ENCODE measurements at regions not wholly inside any gene's neighbourhood (a gene's known extent, or its start where the extent isn't known, plus 50 kb on each side); places are given as distances from the start of the nearest gene placed in this dataset.

DNA sequence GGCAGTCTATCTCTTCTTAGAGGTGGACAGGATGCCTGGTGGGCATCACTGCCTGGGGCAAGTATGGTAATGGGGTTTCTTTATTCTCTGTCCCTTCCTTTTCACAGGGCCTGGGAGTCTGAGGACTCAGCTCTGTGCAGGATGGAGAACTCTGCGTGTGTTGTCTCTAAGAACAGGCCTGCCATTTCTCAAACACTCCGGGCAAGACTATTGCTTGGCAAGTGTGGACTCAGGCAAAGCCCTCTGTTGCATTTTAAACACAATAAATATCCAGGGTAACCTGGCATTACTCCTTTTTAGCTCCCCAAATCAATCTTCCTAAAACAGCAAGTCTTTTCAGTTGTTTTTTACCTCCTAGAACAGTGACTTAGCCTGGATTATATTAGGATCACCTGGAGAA lies 185.1 kb upstream of the ROPN1 start:
- no peak overlapping the region for H3K4me2 ChIP-seq (ENCODE audit: low read depth, low read length)
- H3K4me1 ChIP-seq (ENCODE audit: low read length) = no peaks in the 10 kb centered on the region
- H3K9me3 ChIP-seq (replicated peaks; ENCODE audit: insufficient read depth, low read length) = no peaks in the 10 kb centered on the region
- no peaks in the 10 kb centered on the region for H3K79me2 ChIP-seq (ENCODE audit: low read length)
- H3F3A ChIP-seq (ENCODE audit: insufficient read depth, low read length) = no peaks in the 10 kb centered on the region
- H3K36me3 ChIP-seq (replicated peaks; ENCODE audit: insufficient read depth, low read length) = no peaks in the 10 kb centered on the region
- no peak overlapping the region for H2AFZ ChIP-seq (ENCODE audit: low read length)
- H4K20me1 ChIP-seq (ENCODE audit: insufficient read depth, low read length) = no peaks in the 10 kb centered on the region
- H3K27me3 ChIP-seq (replicated peaks; ENCODE audit: insufficient read depth, low read length) = no peaks in the 10 kb centered on the region
- DNase-seq = no peak
- no peaks in the 10 kb centered on the region for H3K9me2 ChIP-seq (replicated peaks; ENCODE audit: insufficient read depth, low read length)
- no peak overlapping the region for H3K9ac ChIP-seq (ENCODE audit: low read length)
- TF ChIP-seq EZH2phosphoT487 (IDR thresholded peaks at IDR 0.05; ENCODE audit: low read length) (no peak), EZH2 (optimal IDR thresholded peaks at IDR 0.05; ENCODE audit: low read depth, low read length) (no peak)
- TF ChIP-seq, protein P1, sequence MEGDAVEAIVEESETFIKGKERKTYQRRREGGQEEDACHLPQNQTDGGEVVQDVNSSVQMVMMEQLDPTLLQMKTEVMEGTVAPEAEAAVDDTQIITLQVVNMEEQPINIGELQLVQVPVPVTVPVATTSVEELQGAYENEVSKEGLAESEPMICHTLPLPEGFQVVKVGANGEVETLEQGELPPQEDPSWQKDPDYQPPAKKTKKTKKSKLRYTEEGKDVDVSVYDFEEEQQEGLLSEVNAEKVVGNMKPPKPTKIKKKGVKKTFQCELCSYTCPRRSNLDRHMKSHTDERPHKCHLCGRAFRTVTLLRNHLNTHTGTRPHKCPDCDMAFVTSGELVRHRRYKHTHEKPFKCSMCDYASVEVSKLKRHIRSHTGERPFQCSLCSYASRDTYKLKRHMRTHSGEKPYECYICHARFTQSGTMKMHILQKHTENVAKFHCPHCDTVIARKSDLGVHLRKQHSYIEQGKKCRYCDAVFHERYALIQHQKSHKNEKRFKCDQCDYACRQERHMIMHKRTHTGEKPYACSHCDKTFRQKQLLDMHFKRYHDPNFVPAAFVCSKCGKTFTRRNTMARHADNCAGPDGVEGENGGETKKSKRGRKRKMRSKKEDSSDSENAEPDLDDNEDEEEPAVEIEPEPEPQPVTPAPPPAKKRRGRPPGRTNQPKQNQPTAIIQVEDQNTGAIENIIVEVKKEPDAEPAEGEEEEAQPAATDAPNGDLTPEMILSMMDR (IDR thresholded peaks at IDR 0.05; ENCODE audit: low read length) = no peak
- no peak overlapping the region for H3K4me3 ChIP-seq (ENCODE audit: low read length)
- H3K27ac ChIP-seq (ENCODE audit: low read length) = no peak overlapping the region

DNA sequence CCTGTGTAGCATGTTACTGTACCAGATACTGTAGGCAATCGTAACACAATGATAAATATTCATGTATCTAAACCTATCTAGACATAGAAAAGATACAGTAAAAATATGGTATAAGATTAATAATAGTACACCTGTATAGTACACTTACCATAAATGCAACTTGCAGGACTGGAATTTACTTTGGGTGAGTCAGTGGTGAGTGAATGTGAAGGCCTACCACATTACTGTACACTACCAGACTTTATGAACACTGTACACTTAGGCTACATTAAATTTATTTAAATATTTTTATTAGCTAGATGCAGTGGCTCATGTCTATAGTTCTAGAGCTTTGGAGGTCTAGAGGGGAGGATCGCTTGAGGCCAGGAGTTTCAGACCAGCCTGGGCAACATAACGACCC lies 186.6 kb upstream of the ROPN1 start:
- Histone ChIP-seq H3K27me3 (replicated peaks; ENCODE audit: insufficient read depth, low read length) (no peaks in the 10 kb centered on the region), H3K27ac (ENCODE audit: low read length) (no peak overlapping the region), H3K4me3 (ENCODE audit: low read length) (no peak overlapping the region), H3K9me2 (replicated peaks; ENCODE audit: insufficient read depth, low read length) (no peaks in the 10 kb centered on the region), H4K20me1 (ENCODE audit: insufficient read depth, low read length) (no peaks in the 10 kb centered on the region), H3K9ac (ENCODE audit: low read length) (no peak overlapping the region), H3K79me2 (ENCODE audit: low read length) (no peaks in the 10 kb centered on the region), H2AFZ (ENCODE audit: low read length) (no peak overlapping the region), H3K9me3 (replicated peaks; ENCODE audit: insufficient read depth, low read length) (no peaks in the 10 kb centered on the region), H3F3A (ENCODE audit: insufficient read depth, low read length) (no peaks in the 10 kb centered on the region), H3K4me2 (ENCODE audit: low read depth, low read length) (no peak overlapping the region), H3K36me3 (replicated peaks; ENCODE audit: insufficient read depth, low read length) (no peaks in the 10 kb centered on the region), H3K4me1 (ENCODE audit: low read length) (no peaks in the 10 kb centered on the region)
- no peak for DNase-seq
- TF ChIP-seq, protein P1 (IDR thresholded peaks at IDR 0.05; ENCODE audit: low read length) = no peak
- TF ChIP-seq EZH2phosphoT487 (IDR thresholded peaks at IDR 0.05; ENCODE audit: low read length) = no peak
- TF ChIP-seq EZH2 (optimal IDR thresholded peaks at IDR 0.05; ENCODE audit: low read depth, low read length) = no peak

DNA sequence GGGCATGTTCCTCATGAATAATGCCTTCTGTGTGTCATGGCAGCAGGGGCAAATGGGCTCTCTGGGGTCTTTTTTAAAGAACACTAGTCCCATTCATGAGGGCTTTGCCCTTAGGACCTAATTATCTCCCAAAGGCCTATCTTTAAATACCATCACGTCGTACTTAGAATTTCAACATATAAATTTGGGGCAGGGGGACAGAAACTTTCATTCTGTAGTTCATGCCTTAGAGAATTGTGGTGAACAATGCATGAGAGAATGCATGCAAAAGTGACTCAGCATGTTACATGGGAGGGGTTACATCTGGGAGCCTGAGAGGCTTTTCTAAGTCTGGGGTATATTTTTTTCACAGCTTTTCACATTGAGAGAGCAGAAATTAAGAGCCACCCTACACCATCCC lies 208.5 kb upstream of the ROPN1 start:
- Histone ChIP-seq H3K27ac (ENCODE audit: low read length) (no peak overlapping the region), H3K79me2 (ENCODE audit: low read length) (no peaks in the 10 kb centered on the region), H3F3A (ENCODE audit: insufficient read depth, low read length) (no peaks in the 10 kb centered on the region), H3K9me2 (replicated peaks; ENCODE audit: insufficient read depth, low read length) (no peaks in the 10 kb centered on the region), H2AFZ (ENCODE audit: low read length) (no peak overlapping the region), H3K9me3 (replicated peaks; ENCODE audit: insufficient read depth, low read length) (no peaks in the 10 kb centered on the region), H3K4me2 (ENCODE audit: low read depth, low read length) (no peak overlapping the region), H3K4me3 (ENCODE audit: low read length) (no peak overlapping the region), H3K36me3 (replicated peaks; ENCODE audit: insufficient read depth, low read length) (no peaks in the 10 kb centered on the region), H3K4me1 (ENCODE audit: low read length) (no peaks in the 10 kb centered on the region), H3K9ac (ENCODE audit: low read length) (no peak overlapping the region), H3K27me3 (replicated peaks; ENCODE audit: insufficient read depth, low read length) (no peaks in the 10 kb centered on the region), H4K20me1 (ENCODE audit: insufficient read depth, low read length) (no peaks in the 10 kb centered on the region)
- DNase-seq = no peak
- no peak for TF ChIP-seq EZH2phosphoT487 (IDR thresholded peaks at IDR 0.05; ENCODE audit: low read length)
- TF ChIP-seq, protein P1 (IDR thresholded peaks at IDR 0.05; ENCODE audit: low read length) = no peak
- TF ChIP-seq EZH2 (optimal IDR thresholded peaks at IDR 0.05; ENCODE audit: low read depth, low read length) = no peak
